ENCODE measurements at regions not wholly inside any gene's neighbourhood (a gene's known extent, or its start where the extent isn't known, plus 50 kb on each side); places are given as distances from the start of the nearest gene placed in this dataset.
"Not testable (repeated sequence)": the region's sequence is repeated elsewhere in the genome, so short reads cannot be mapped to it uniquely, and the experiment has no call there.

DNA sequence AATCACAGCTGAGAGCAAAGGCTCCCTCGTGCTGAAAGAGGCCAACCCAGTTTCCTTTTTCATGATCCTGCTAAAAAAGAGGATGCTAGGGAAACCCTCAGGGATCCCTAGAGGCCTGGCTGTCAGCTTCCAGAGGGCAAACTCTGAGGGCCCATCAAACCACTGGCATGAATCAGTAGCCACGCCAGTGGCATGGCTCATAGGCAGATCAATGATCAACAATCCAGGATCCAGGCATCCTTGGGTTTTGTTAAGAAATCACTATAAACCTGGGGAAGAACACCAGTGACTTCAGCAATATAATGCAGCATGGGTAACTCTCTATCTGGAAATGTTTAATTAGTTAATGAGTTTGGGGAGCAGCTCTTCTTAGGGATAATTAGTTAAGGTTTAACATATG lies 286.5 kb downstream of the C1D start:
- no peaks in the 10 kb centered on the region for H3K36me3 ChIP-seq (ENCODE audit: control insufficient read depth in 2 of 2, insufficient read depth in 2 of 2, low read length in 2 of 2)
- no peaks in the 10 kb centered on the region for H3K27me3 ChIP-seq (ENCODE audit: control insufficient read depth in 1 of 2, insufficient read depth in 2 of 2, low read length in 2 of 2)
- H3K9ac ChIP-seq (ENCODE audit: low read length in 2 of 2), result no peak overlapping the region
- H3K4me3 ChIP-seq (ENCODE audit: low read length in 2 of 2), result no peak overlapping the region
- no peaks in the 10 kb centered on the region for H3K9me3 ChIP-seq (ENCODE audit: control insufficient read depth in 2 of 2, low read length in 2 of 2)
- no peak overlapping the region for H3K27ac ChIP-seq (ENCODE audit: low read length)
- H3K4me1 ChIP-seq (ENCODE audit: control insufficient read depth, insufficient read depth, low read length), result no peaks in the 10 kb centered on the region

DNA sequence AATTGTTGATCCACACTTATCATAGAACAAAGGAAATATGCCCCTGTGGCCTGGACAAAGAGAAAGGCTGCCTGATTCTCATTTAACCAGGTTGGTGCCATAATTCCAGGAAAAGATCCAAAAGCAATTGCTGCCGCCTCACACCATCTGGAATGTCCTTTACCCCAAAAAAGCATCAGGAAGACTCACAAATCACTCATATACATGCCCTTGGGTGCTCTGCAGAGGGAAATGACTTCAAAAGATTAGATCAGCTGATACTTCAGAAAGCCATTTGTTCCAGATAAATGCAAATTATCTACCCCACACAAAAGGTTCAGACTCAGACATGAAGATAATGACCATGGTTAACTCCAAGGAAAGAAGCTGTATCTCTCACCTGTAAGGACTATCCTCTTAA lies 285.8 kb downstream of the C1D start:
- Histone ChIP-seq H3K27ac (ENCODE audit: low read length) (no peak overlapping the region), H3K9me3 (ENCODE audit: control insufficient read depth in 2 of 2, low read length in 2 of 2) (no peaks in the 10 kb centered on the region), H3K4me3 (ENCODE audit: low read length in 2 of 2) (no peak overlapping the region), H3K27me3 (ENCODE audit: control insufficient read depth in 1 of 2, insufficient read depth in 2 of 2, low read length in 2 of 2) (no peaks in the 10 kb centered on the region), H3K4me1 (ENCODE audit: control insufficient read depth, insufficient read depth, low read length) (no peaks in the 10 kb centered on the region), H3K9ac (ENCODE audit: low read length in 2 of 2) (no peak overlapping the region), H3K36me3 (ENCODE audit: control insufficient read depth in 2 of 2, insufficient read depth in 2 of 2, low read length in 2 of 2) (no peaks in the 10 kb centered on the region)

DNA sequence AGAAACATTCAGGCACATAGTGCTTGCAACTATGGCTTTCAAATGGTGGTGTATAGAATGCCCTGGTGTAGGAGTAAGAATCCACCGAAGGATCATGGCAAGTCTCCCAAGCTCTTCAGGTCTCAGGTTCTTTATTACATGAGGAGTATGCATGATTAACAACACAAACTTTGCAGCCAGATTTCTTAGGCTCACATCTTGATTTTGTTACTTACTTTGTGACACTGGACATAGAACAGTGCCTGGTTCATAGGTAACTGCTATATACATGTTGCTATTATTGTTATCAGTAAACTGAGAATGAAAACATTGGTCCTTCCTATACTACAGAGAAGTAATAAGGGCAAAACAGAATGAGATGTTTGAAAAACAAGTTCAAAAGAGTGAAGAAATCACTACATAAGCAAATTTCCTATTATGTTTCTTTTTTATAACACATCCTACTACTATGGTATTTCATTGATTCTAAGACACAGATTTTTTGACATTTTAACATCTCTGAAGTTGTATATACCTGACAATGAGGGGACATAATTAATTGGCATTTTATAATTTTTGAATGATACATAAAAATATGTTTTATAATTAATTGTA lies 284.9 kb downstream of the C1D start:
- Histone ChIP-seq H3K27me3 (ENCODE audit: control insufficient read depth in 1 of 2, insufficient read depth in 2 of 2, low read length in 2 of 2) (no peaks in the 10 kb centered on the region), H3K4me3 (ENCODE audit: low read length in 2 of 2) (no peak overlapping the region), H3K9me3 (ENCODE audit: control insufficient read depth in 2 of 2, low read length in 2 of 2) (no peaks in the 10 kb centered on the region), H3K9ac (ENCODE audit: low read length in 2 of 2) (no peak overlapping the region), H3K4me1 (ENCODE audit: control insufficient read depth, insufficient read depth, low read length) (peaks cover 7% of the 10 kb centered on the region), H3K36me3 (ENCODE audit: control insufficient read depth in 2 of 2, insufficient read depth in 2 of 2, low read length in 2 of 2) (no peaks in the 10 kb centered on the region), H3K27ac (ENCODE audit: low read length) (no peak overlapping the region)

DNA sequence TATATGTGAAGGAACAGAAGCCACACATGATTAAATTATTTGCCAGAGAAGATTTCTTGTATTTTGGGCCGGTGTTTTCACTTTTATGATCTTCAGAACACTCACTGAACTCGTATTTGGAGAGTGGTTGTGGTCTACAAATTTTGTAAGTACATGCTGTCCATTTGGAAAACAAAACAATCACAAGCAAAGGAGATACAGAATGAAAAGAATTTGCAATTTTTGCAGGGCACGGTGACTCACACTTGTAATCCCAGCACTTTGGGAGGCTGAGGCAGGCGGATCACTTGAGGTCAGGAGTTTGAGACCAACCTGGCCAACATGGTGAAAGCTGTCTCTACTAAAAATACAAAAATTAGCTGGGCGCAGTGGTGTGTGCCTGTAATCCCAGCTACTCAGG lies 282.0 kb downstream of the C1D start:
- H3K9ac ChIP-seq (ENCODE audit: low read length in 2 of 2); H3K9me3 ChIP-seq (ENCODE audit: control insufficient read depth in 2 of 2, low read length in 2 of 2); H3K27me3 ChIP-seq (ENCODE audit: control insufficient read depth in 1 of 2, insufficient read depth in 2 of 2, low read length in 2 of 2); H3K4me3 ChIP-seq (ENCODE audit: low read length in 2 of 2); H3K27ac ChIP-seq (ENCODE audit: low read length); H3K4me1 ChIP-seq (ENCODE audit: control insufficient read depth, insufficient read depth, low read length); H3K36me3 ChIP-seq (ENCODE audit: control insufficient read depth in 2 of 2, insufficient read depth in 2 of 2, low read length in 2 of 2): not testable (repeated sequence)

DNA sequence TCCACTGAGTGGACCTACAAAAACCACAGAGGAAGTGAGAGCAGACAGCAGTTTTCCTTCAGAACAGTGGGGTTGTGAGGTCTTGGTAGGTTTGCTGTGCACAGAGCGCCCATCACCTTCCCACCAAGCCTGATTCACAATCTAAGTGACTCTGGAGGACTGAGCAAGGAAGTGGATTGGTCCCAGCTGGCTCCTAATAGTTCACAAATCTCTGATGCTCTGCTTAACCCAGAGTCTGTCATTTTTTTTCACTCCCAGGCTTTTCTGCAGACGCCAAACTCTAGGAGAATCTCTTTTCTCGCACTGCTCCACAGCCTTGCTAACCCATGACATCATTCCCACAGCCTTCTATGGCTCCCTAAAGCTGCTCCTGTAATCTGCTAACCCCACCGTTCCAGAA lies 280.4 kb downstream of the C1D start:
- no peak overlapping the region for H3K4me3 ChIP-seq (ENCODE audit: low read length in 2 of 2)
- no peak overlapping the region for H3K9ac ChIP-seq (ENCODE audit: low read length in 2 of 2)
- no peaks in the 10 kb centered on the region for H3K36me3 ChIP-seq (ENCODE audit: control insufficient read depth in 2 of 2, insufficient read depth in 2 of 2, low read length in 2 of 2)
- no peaks in the 10 kb centered on the region for H3K9me3 ChIP-seq (ENCODE audit: control insufficient read depth in 2 of 2, low read length in 2 of 2)
- peak overlapping the region; percentile 24 for H3K27ac ChIP-seq (ENCODE audit: low read length)
- no peaks in the 10 kb centered on the region for H3K27me3 ChIP-seq (ENCODE audit: control insufficient read depth in 1 of 2, insufficient read depth in 2 of 2, low read length in 2 of 2)
- peaks cover 8% of the 10 kb centered on the region for H3K4me1 ChIP-seq (ENCODE audit: control insufficient read depth, insufficient read depth, low read length)

DNA sequence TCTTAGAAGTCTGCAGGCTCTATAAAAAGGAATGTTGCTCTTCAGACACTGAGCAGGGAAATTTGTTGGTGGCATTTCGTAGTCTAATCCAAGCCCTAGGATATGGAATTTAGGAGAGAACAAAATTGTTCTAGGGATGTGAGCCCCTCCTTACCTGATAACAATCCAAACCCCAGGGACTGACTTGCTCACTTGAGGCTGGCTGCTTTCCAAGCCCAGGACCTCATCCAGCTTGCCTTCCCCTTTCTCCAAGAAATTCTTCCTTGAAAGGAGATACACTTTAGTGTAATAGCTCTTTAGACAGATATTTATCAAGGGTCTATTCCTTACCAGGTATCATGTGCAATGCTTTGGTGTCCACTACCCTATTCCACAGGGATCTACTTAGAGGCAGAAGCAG lies 279.8 kb downstream of the C1D start:
- Histone ChIP-seq H3K4me1 (ENCODE audit: control insufficient read depth, insufficient read depth, low read length) (peaks cover 8% of the 10 kb centered on the region), H3K36me3 (ENCODE audit: control insufficient read depth in 2 of 2, insufficient read depth in 2 of 2, low read length in 2 of 2) (no peaks in the 10 kb centered on the region), H3K9me3 (ENCODE audit: control insufficient read depth in 2 of 2, low read length in 2 of 2) (no peaks in the 10 kb centered on the region), H3K27me3 (ENCODE audit: control insufficient read depth in 1 of 2, insufficient read depth in 2 of 2, low read length in 2 of 2) (no peaks in the 10 kb centered on the region), H3K4me3 (ENCODE audit: low read length in 2 of 2) (no peak overlapping the region), H3K9ac (ENCODE audit: low read length in 2 of 2) (no peak overlapping the region), H3K27ac (ENCODE audit: low read length) (peak overlapping the region; percentile 24)

DNA sequence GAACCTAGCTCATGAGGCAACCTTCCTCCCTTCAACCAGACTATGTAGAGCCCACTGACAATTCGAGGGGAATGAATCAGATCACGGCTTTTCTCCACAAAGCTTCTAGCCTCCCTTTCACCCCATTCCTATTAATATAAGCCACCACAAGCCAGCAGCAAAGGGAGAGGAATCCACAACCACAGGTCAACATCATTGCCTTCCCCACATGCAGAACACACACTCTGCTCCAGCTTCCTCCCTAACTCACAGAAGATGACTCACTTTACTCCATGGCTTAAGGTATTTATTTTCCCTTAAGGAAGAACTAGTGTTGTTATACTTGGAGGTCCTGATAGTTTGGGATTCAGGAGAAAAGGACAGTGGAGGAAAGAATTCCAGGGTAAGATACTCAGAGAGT lies 272.2 kb downstream of the C1D start:
- Histone ChIP-seq H3K4me3 (ENCODE audit: low read length in 2 of 2) (no peak overlapping the region), H3K9ac (ENCODE audit: low read length in 2 of 2) (no peak overlapping the region), H3K36me3 (ENCODE audit: control insufficient read depth in 2 of 2, insufficient read depth in 2 of 2, low read length in 2 of 2) (no peaks in the 10 kb centered on the region), H3K9me3 (ENCODE audit: control insufficient read depth in 2 of 2, low read length in 2 of 2) (no peaks in the 10 kb centered on the region), H3K27me3 (ENCODE audit: control insufficient read depth in 1 of 2, insufficient read depth in 2 of 2, low read length in 2 of 2) (no peaks in the 10 kb centered on the region), H3K4me1 (ENCODE audit: control insufficient read depth, insufficient read depth, low read length) (no peaks in the 10 kb centered on the region), H3K27ac (ENCODE audit: low read length) (no peak overlapping the region)

DNA sequence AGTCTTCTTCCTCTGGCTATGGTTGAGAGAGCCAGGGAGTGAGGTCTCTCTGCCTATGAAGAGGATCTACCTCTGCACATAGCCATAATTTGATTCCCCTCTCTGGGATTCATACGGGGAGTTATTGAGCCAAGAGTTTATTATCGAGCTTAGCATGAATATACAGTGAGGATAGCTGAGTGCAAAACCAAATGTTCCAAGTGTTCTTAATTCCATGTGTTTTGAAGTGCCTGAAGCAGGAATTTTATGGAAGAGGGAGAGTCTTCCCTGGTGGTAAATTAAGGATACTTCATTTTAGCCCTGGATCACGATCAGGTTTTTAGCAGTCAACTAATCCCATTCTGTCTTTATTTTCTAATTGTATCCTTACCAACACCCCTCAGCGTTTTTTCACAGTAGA lies 270.6 kb downstream of the C1D start:
- H3K9me3 ChIP-seq (ENCODE audit: control insufficient read depth in 2 of 2, low read length in 2 of 2), result no peaks in the 10 kb centered on the region
- no peaks in the 10 kb centered on the region for H3K36me3 ChIP-seq (ENCODE audit: control insufficient read depth in 2 of 2, insufficient read depth in 2 of 2, low read length in 2 of 2)
- no peaks in the 10 kb centered on the region for H3K4me1 ChIP-seq (ENCODE audit: control insufficient read depth, insufficient read depth, low read length)
- H3K4me3 ChIP-seq (ENCODE audit: low read length in 2 of 2), result no peak overlapping the region
- H3K27me3 ChIP-seq (ENCODE audit: control insufficient read depth in 1 of 2, insufficient read depth in 2 of 2, low read length in 2 of 2), result no peaks in the 10 kb centered on the region
- no peak overlapping the region for H3K9ac ChIP-seq (ENCODE audit: low read length in 2 of 2)
- no peak overlapping the region for H3K27ac ChIP-seq (ENCODE audit: low read length)

- Histone ChIP-seq H3K36me3 (ENCODE audit: control insufficient read depth in 2 of 2, insufficient read depth in 2 of 2, low read length in 2 of 2) (no peaks in the 10 kb centered on the region), H3K4me1 (ENCODE audit: control insufficient read depth, insufficient read depth, low read length) (peaks cover 4% of the 10 kb centered on the region), H3K4me3 (ENCODE audit: low read length in 2 of 2) (no peak overlapping the region), H3K27ac (ENCODE audit: low read length) (no peak overlapping the region), H3K9me3 (ENCODE audit: control insufficient read depth in 2 of 2, low read length in 2 of 2) (no peaks in the 10 kb centered on the region), H3K27me3 (ENCODE audit: control insufficient read depth in 1 of 2, insufficient read depth in 2 of 2, low read length in 2 of 2) (no peaks in the 10 kb centered on the region), H3K9ac (ENCODE audit: low read length in 2 of 2) (no peak overlapping the region)
These were observed 270.1 kb downstream of the C1D start for GRCh38 chr2:67792681-67793091.

- H3K27me3 ChIP-seq (ENCODE audit: control insufficient read depth in 1 of 2, insufficient read depth in 2 of 2, low read length in 2 of 2), result no peaks in the 10 kb centered on the region
- no peak overlapping the region for H3K9ac ChIP-seq (ENCODE audit: low read length in 2 of 2)
- H3K4me1 ChIP-seq (ENCODE audit: control insufficient read depth, insufficient read depth, low read length), result peaks cover 5% of the 10 kb centered on the region
- H3K4me3 ChIP-seq (ENCODE audit: low read length in 2 of 2), result no peak overlapping the region
- peak overlapping the region; percentile 6 for H3K27ac ChIP-seq (ENCODE audit: low read length)
- no peaks in the 10 kb centered on the region for H3K36me3 ChIP-seq (ENCODE audit: control insufficient read depth in 2 of 2, insufficient read depth in 2 of 2, low read length in 2 of 2)
- no peaks in the 10 kb centered on the region for H3K9me3 ChIP-seq (ENCODE audit: control insufficient read depth in 2 of 2, low read length in 2 of 2)
These were observed 264.8 kb downstream of the C1D start for GRCh38 chr2:67797801-67798540.

GRCh38 chr2:67798541-67799160 lies 264.2 kb downstream of the C1D start:
- H3K9ac ChIP-seq (ENCODE audit: low read length in 2 of 2), result no peak overlapping the region
- no peaks in the 10 kb centered on the region for H3K9me3 ChIP-seq (ENCODE audit: control insufficient read depth in 2 of 2, low read length in 2 of 2)
- H3K4me3 ChIP-seq (ENCODE audit: low read length in 2 of 2), result no peak overlapping the region
- H3K27me3 ChIP-seq (ENCODE audit: control insufficient read depth in 1 of 2, insufficient read depth in 2 of 2, low read length in 2 of 2), result no peaks in the 10 kb centered on the region
- peak overlapping the region; percentile 6 for H3K27ac ChIP-seq (ENCODE audit: low read length)
- no peaks in the 10 kb centered on the region for H3K36me3 ChIP-seq (ENCODE audit: control insufficient read depth in 2 of 2, insufficient read depth in 2 of 2, low read length in 2 of 2)
- peaks cover 5% of the 10 kb centered on the region for H3K4me1 ChIP-seq (ENCODE audit: control insufficient read depth, insufficient read depth, low read length)
